Pons (tissue), 1 donor: ENCODE measurements at regions not wholly inside any gene's neighbourhood (a gene's known extent, or its start where the extent isn't known, plus 50 kb on each side); places are given as distances from the start of the nearest gene placed in this dataset.

ENCODE experiments used
- DNase-seq: peaks from one replicate; pipeline ENCODE4 v3.0.0-alpha.2; 2016; ENCODE audit warnings: low spot score

GRCh38 chr20:4070323-4071177, 55.2 kb upstream of the RNF24 start:
- no peak for DNase-seq

- no peak for DNase-seq
Observed at GRCh38 chr20:4069751-4070150, 54.4 kb upstream of the RNF24 start.

GRCh38 chr20:4068708-4069107, 53.4 kb upstream of the RNF24 start:
- no peak for DNase-seq

GRCh38 chr20:4067600-4068261, 52.4 kb upstream of the RNF24 start:
- DNase-seq, result no peak

- DNase-seq, result no peak
Observed at GRCh38 chr20:4066551-4066950, 51.2 kb upstream of the RNF24 start.

- DNase-seq, result no peak
Observed at GRCh38 chr20:4065391-4065844, 50.1 kb upstream of the RNF24 start.
